Colonic mucosa (tissue), 4 donors: ENCODE measurements at regions not wholly inside any gene's neighbourhood (a gene's known extent, or its start where the extent isn't known, plus 50 kb on each side); places are given as distances from the start of the nearest gene placed in this dataset.

ENCODE experiments used
- DNase-seq: peaks from one replicate; pipeline ENCODE4 v3.0.0-alpha.2; 2020
- H3K27ac ChIP-seq: fragments of 200-600 bp; one replicate; pipeline ENCODE4 v1.8.0; 2021
- H3K27me3 ChIP-seq: fragments of 200-600 bp; one replicate; pipeline ENCODE4 v1.8.0; 2021
- H3K36me3 ChIP-seq: fragments of 200-600 bp; one replicate; pipeline ENCODE4 v1.8.0; 2021
- H3K4me1 ChIP-seq: fragments of 200-600 bp; one replicate; pipeline ENCODE4 v1.8.0; 2021; ENCODE audit warnings: mild to moderate bottlenecking
- H3K4me3 ChIP-seq: fragments of 200-600 bp; one replicate; pipeline ENCODE4 v1.8.0; 2021
- H3K9ac ChIP-seq, 2 donors: one replicate each; pipeline ENCODE4 v1.7.0; 2013; ENCODE audit warnings: control low read depth in 2 of 2, low read depth in 2 of 2, low read length in 2 of 2
- H3K9me3 ChIP-seq: fragments of 200-600 bp; one replicate; pipeline ENCODE4 v1.8.0; 2021
- intact Hi-C: fragments of 100-400 bp; cut with DNase I; formaldehyde crosslinking; loops from one replicate; pipeline ENCODE4 v1.14.1; 2022
- TF ChIP-seq, protein P1 (sequence below): fragments of 200-600 bp; IDR thresholded peaks from one replicate; pipeline ENCODE4 v1.8.0; 2022; ENCODE audit warnings: antibody characterized with exemption, mild to moderate bottlenecking
- donor health status: healthy.
- donor health status: DM: no; HTN: no; CAD: no.
- donor health status: DM: no; HTN: no; CAD: no.

DNA sequence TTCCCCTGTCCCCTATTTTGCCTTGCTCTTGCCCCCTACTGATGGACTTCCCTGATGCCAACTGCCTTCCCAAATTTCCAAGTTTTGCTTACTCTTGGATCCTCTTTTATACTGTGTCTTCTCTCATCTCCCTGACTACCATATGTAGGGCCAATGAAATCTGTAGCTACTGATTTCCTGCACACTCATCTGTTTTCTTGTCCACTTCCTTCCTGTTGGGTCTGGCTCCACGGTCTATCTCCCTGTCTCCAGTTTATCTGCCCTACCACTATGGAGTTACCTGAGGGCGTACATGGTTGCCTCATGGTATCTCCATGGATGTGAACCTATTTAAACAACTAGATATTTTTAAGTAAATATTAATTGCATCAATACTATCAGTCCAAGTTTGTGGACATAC, 140.3 kb upstream of the MCHR2 start:
- intact Hi-C loops, result no loop called here
- Histone ChIP-seq H3K36me3 (no peaks in the 10 kb centered on the region), H3K9ac (no peak overlapping the region), H3K4me1 (no peaks in the 10 kb centered on the region), H3K27ac (no peak overlapping the region), H3K27me3 (no peaks in the 10 kb centered on the region), H3K4me3 (no peak overlapping the region), H3K9me3 (no peaks in the 10 kb centered on the region)
- no peak for DNase-seq
- TF ChIP-seq, protein P1, sequence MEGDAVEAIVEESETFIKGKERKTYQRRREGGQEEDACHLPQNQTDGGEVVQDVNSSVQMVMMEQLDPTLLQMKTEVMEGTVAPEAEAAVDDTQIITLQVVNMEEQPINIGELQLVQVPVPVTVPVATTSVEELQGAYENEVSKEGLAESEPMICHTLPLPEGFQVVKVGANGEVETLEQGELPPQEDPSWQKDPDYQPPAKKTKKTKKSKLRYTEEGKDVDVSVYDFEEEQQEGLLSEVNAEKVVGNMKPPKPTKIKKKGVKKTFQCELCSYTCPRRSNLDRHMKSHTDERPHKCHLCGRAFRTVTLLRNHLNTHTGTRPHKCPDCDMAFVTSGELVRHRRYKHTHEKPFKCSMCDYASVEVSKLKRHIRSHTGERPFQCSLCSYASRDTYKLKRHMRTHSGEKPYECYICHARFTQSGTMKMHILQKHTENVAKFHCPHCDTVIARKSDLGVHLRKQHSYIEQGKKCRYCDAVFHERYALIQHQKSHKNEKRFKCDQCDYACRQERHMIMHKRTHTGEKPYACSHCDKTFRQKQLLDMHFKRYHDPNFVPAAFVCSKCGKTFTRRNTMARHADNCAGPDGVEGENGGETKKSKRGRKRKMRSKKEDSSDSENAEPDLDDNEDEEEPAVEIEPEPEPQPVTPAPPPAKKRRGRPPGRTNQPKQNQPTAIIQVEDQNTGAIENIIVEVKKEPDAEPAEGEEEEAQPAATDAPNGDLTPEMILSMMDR, result no peak

DNA sequence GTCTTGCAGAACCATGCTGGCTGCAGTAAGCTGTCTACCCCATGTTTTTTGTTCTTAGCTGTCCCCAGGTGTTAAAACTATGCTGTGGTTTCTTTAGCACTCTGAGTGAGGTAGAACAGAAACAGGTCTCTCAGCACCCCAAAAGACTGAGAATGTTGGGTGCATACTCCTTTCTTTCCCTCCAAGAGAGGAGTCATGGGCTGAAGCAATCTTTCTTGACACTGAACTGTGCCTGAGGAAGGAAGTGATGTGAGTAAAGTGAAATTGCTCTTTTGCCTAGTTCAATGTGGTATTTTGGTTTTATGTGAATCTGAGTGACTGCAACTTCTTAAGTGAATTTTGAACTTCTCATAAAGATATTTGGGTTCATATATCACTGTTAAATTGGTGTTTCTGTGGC, 138.0 kb upstream of the MCHR2 start:
- H3K27ac ChIP-seq, result no peak overlapping the region
- H3K9me3 ChIP-seq, result no peaks in the 10 kb centered on the region
- no peaks in the 10 kb centered on the region for H3K27me3 ChIP-seq
- TF ChIP-seq, protein P1, result no peak
- H3K9ac ChIP-seq, result no peak overlapping the region
- no peaks in the 10 kb centered on the region for H3K36me3 ChIP-seq
- no peak for DNase-seq
- H3K4me1 ChIP-seq, result no peaks in the 10 kb centered on the region
- intact Hi-C loops, result no loop called here
- no peak overlapping the region for H3K4me3 ChIP-seq

DNA sequence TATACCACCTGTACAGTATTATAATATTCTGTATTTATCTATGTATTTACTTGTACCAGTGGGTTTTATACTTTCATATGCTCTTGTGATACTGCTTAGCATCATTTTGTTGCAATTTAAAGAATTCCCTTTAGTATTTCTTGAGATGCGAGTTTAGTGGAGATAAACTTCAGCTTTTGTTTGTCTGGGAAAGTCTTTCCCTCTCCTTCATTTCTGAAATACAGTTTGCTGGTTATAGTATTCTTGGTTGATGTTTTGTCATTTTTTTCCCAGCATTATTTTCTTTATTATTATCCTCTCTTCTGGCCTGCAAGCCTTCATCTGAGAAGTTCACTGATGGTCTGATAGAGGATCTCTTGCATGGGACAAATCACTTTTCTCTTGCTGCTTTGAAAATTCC, 136.6 kb upstream of the MCHR2 start:
- H3K27ac ChIP-seq, result no peak overlapping the region
- H3K9me3 ChIP-seq, result no peaks in the 10 kb centered on the region
- H3K27me3 ChIP-seq, result no peaks in the 10 kb centered on the region
- intact Hi-C loops, result no loop called here
- TF ChIP-seq, protein P1, result no peak
- H3K4me3 ChIP-seq, result no peak overlapping the region
- DNase-seq, result no peak
- H3K4me1 ChIP-seq, result no peaks in the 10 kb centered on the region
- H3K36me3 ChIP-seq, result no peaks in the 10 kb centered on the region
- H3K9ac ChIP-seq, result no peak overlapping the region

DNA sequence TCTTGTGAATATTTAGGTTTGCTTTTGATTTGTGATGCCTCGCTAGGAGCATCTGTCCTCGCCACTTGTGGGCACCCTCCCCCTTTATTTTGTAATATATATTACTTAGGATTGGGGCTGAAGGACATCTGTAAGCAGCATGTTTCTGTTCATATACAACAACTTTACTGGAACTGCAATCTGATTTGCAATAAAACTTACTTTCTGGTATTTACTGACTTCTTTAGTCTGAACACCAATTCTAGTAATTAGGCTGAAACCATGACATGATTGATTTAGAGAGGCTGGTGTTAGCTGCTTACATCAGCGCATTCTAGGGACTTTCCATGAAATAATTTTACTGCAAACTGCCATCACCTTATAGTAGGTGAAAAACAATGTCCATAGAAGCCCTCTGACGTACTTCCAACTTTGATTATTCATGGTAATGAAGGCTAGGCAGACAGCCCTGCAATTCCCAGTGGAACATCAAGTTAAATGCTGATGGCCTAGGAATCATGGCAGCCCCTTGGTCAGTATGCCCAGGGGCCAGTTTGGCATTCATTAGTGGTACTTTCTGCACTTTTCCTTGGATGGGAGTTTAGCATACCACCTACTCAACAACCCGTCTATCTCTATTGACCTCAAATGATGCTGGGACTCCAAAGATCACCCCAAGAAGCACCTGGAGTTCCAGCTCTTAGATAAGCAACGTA, 132.9 kb upstream of the MCHR2 start:
- H3K9me3 ChIP-seq, result no peaks in the 10 kb centered on the region
- intact Hi-C loops, result no loop called here
- no peaks in the 10 kb centered on the region for H3K4me1 ChIP-seq
- H3K27me3 ChIP-seq, result no peaks in the 10 kb centered on the region
- no peaks in the 10 kb centered on the region for H3K36me3 ChIP-seq
- no peak for DNase-seq
- TF ChIP-seq, protein P1, result no peak
- no peak overlapping the region for H3K4me3 ChIP-seq
- no peak overlapping the region for H3K9ac ChIP-seq
- H3K27ac ChIP-seq, result no peak overlapping the region

DNA sequence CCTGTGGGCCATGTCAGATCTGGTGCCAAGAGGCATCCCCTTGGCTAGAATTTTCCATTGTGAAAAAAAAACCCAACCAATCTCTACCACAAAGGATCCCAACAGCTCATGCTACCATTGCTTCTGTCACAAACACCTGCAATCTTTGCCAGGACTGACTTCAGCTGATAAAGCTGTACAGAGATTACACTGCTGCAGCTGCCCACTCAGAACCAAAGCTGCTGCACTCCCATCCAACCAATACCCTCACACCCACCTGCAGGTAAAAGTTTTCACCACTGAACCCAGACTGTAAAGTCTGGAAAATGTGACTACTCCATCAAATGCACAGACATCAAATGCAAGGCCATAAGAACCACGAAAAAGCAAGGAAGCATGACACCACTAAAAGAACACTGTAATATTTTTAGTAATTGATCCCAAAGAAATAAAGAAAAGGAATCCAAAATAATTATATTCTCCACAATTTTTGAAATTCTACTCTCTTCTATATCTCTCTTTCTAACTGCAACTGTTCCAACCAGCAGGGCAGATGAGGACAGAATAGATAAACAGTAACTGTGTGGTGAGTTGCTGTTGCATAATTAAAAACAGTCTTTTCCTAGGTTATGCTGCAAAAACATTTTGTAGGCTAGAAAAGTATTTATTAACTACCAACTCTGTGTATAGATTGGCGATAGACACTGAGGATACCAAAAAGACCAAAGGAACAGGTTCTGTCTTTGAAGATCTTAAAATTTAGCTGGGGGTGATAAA, 128.0 kb upstream of the MCHR2 start:
- Histone ChIP-seq H3K27me3 (no peaks in the 10 kb centered on the region), H3K4me1 (no peaks in the 10 kb centered on the region), H3K9me3 (no peaks in the 10 kb centered on the region), H3K27ac (no peak overlapping the region), H3K36me3 (no peaks in the 10 kb centered on the region), H3K4me3 (no peak overlapping the region), H3K9ac (no peak overlapping the region)
- intact Hi-C loops, result no loop called here
- DNase-seq, result no peak
- TF ChIP-seq, protein P1, result no peak
